GM19463 (cell line): ENCODE measurements at regions not wholly inside any gene's neighbourhood (a gene's known extent, or its start where the extent isn't known, plus 50 kb on each side); places are given as distances from the start of the nearest gene placed in this dataset.
"Not testable (repeated sequence)": the region's sequence is repeated elsewhere in the genome, so short reads cannot be mapped to it uniquely, and the experiment has no call there.

Source experiments
- ATAC-seq: cut with Tn5 transposase; IDR thresholded peaks from one replicate; pipeline ENCODE4 v1.9.1; 2021; ENCODE audit warnings: mild to moderate bottlenecking, moderate library complexity; ENCODE audit not compliant: unreplicated experiment

DNA sequence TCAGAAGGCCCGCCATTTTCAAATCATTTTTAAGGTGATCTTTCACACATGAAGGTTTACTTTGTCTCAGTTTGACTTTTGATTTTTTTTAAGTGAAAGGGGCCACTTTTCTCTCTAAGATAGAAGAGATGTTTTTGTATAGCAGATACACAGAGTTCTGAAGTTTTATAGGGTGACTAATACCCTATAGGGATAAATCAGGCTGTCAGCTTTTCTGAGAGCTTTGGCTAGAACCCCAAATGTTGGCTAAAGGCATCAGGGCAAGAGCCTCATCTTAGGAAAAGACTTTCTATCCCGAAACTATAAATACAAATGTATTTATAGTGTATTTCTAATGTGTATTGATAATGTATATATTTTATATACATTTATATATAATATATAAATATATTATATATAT is 181.4 kb downstream of the TBX18 start:
- no peak for ATAC-seq

DNA sequence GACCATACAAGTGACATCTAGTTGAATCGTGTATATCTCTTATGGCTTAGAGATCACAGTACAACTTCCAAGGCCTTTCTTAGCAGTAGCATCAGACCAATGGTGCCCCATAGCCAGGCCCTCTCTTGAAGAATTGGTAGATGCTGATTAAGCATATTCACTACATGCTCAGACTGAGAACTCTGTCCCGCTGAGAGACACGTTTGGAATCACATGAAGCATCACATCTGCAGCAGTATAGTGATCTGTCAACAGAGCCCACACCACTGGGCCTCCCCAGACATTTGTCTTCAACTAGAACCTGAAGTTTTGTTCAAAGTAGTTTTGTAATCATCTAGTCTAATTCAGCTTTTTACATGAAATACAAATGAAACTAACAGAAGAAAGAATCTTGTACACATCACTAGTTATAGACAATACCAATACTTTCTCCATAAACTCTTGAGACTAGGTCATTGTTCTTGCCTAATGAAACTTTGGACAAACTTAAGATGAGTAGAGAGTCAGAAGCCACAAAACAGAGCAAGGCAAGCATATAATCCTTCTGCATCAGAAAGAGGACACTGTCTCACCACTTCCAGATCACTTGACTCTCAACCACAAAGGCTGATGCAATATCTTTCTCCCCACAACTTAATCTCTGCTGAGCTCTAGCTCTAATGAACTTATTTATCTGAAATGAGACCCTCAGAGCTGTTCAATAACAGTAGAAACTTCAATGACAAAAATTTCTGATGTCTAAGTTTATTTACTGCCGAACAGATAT is 182.7 kb downstream of the TBX18 start:
- ATAC-seq: no peak

DNA sequence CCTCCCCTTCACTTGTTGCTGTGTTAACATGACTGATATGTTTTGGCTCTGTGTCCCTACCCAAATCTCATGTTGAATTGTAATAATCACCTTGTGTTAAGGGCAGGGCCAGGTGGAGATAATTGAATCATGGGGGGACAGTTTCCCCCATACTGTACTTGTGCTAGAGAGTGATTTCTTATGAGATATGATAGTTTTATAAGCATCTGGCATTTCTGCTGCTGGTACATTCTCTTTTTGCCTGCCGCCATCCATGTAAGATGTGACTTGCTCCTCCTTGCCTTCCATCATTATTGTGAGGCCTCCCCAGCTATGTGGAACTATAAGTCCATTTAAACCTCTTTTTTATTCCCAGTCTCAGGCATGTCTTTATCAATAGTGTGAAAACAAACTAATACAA is 185.0 kb downstream of the TBX18 start:
- ATAC-seq: no peak

DNA sequence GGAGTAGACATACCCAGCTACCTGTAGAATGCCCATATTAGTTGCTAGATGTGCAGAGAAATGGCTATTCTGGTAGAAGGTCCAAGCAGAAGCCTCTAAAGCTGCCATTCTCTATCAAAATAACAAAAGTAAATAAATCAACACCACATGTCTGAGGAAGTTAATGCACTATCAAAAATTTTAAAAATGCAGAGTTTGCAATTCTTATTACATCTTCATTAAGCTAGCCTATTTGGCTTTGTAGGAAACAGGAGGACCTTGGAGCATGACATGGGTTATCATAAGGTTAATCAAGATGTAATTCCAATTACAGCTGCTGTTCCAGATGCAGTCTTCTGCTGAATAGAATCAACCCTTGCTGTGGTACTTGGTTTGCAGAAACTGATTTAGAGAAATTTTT is 188.4 kb downstream of the TBX18 start:
- no peak for ATAC-seq

DNA sequence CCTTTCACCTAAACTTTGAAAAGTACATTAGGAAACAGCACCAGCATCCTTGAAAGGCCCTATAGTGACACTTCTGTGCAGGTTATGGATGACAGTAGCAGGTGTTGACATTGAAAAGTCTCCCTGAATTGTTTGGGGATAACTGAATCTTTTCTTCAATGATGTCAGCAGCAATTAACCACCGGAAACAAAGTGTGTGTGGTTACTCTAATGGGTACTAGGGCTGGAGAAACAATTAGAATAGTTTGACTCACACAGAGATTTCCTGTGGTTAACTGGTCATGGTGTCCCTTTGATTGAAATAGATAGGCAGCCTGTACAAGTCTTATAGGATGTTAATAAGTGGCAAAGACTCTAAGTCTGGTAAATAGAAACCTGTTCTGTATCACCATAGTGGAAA is 189.1 kb downstream of the TBX18 start:
- peak; percentile 98 for ATAC-seq

DNA sequence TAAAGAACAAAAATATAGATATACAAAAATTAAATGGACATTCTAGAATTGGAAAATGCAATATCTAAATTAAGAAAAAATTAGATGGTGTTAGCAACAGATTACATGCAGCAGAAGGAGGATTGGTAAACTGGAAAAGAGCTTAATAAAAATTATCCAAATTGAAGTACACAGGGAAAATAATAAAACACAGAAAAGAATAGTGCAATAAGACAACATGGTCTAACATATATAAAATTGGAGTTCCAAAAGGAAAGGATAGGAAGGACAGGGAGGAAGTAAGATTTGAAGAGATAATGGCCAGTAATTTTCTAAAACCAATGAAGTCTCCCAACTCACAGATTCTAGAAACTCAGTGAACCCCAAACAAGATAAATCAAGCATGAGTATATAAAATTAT is 194.5 kb downstream of the TBX18 start:
- ATAC-seq: no peak

DNA sequence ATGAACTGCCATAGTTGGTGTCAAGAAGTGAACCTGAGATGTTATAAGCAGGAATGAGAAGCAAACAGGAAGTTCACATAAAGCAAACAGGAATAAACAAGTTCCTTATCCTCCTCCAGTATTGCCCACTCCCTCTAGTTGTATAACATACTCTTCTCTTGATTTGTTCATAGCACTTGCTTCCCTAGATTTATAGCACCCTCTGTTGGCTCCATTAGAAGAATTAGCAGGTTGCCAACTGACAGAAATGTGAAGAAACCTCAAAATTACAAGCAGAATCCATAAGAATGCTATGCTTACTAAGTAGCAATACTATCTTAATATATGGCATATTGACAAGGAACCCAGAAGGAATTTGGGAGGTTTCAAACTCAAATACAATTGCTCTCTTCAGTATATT is 195.4 kb downstream of the TBX18 start:
- no peak for ATAC-seq

DNA sequence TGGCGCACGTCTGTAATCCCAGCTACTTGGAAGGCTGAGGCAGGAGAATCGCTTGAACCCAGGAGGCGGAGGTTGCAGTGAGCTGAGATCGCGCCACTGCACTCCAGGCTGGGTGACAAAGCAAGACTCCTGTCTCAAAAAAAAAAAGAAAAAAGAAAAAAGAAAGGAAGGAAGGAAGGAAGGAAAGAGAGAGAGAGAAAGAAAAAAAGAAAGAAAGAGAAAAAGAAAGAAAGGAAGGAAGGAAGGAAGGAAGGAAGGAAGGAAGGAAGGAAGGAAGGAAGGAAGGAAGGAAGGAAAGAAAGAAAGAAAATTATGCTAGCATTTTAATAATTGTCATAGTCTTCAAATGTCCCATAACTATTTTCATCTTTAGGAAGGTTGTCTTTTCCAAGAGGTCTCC is 198.7 kb downstream of the TBX18 start:
- ATAC-seq: not testable (repeated sequence)

DNA sequence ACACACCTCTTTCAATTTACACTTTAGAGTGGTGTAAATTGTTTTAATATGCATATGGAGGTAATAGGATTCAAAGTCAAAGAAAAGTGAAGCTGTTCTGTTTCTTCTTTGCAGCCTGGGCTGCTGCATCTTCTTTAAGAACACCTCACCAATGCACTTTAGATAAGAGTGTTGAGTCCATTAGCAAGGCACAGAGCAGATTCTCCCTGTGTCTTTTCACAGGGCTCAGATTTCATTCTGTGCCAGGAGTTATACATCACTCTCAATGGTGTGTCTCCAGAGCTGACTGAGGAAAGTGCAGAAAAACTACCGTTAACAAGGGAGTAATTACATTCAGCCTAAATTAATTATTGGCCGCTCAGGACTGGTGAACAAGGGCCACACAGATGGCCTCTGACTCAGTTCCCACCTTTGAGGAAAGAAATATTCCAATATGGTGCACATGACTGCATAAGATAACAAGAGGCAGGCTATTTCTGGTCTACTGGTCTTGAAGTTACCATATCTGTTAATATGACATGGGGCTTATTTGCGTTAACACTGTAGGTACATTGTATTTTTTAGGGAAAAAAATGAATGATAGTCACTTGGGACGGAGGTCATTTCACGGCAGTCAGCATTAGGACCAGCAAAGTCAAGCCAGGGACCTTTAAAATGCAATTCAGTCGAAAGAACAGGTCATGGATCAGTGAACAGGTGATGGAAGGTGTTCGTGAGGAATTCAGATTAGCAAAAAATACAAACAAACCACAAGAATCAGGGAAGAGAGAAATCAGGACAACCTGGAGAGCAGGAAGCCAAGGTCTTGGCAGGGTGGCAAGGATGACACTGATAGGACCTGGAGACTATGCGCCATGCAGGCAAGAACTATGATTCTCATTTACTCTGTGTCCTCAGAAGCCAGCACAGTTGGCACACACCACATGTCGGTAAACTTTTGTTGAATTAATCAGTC is 203.7 kb downstream of the TBX18 start:
- no peak for ATAC-seq

DNA sequence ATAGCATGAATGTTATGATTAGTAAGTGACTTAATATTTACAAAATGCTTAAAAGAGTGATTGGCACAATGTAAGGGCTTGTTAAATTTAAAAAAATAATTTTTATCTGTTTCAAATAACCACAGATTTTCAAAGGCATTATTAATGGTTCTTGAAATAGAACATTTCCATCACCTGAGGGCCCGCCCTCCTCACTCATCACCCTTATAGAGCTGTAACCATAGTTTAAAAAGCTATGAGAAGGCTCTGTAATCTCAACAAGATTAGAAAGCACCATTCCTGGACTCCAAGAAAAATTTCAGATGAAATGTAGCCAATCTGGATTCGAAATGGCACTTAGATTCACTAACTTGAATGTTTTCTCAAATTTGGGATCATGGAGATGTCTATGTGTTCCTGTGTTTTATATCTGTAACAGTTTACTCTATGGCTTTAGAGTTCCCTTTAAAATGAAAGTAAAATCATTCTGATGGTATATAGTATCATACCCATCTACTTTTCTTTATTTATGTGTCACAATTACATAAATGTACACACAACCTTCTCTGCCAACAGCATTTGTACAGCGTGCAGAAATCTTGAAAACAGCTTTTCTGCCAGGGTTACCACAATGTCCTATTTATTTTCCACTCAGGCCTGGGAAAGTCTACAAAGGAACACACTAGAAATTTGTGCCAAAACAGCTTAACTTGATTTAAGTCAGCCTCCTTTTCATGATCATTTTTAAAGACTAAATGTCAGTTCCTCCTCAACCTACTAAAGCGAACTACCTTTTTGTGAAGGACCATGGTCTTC is 207.7 kb downstream of the TBX18 start:
- ATAC-seq: no peak

DNA sequence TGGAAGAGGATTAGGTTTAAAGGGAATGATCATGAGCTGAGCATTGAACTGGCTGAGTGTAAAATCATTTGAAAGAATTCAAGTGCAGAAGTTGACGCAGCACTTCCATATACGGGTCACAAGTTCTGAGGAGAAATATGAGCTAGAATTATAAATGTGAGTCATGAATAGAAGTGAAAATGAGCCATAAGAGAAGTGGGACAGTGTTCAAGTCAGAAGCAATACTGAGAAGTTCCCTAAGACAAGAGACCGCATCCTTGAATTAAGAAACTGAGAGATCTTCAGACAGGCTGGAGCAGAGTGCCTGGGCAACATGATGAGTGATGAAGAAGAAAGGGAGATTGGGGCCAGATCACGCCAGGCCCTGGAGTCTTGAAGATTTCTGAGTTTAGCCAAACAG is 209.7 kb downstream of the TBX18 start:
- no peak for ATAC-seq

DNA sequence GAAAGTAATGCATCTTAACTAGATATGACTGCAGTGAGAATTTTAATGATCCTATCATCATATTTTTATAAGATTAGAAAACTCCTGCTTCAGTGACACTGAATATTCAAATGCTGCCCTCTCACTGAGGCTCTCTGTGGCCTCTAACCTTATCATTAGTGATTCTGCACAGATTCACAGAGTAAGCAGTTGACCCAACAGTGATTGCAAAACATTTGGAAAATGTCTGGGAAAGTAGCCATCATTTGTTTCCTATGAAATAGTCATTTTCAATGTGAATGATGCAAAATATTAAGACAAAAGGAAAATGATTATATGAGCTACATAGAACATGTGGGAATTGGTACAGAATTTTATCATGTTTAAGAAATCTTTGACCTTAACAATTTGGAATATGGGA is 210.3 kb downstream of the TBX18 start:
- no peak for ATAC-seq

DNA sequence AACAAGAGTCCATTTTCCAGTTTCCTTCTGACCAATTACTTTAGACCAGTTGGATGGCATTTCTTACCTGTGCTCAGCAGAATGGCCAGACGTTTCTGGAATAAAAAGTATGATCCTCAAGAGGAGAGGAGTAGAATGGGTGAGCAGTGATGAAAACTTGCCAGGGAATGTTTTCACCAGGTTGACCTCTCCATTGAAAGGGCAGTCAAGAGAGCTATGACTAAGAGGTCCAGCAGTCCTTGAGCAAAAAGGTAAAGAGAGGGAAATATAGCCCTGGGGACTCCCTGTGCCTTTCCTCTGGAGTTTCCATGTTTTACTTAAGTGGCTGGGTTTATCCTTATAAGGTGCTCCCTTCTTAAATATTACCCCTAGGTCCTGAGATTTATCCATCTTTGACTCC is 210.9 kb downstream of the TBX18 start:
- ATAC-seq: no peak

DNA sequence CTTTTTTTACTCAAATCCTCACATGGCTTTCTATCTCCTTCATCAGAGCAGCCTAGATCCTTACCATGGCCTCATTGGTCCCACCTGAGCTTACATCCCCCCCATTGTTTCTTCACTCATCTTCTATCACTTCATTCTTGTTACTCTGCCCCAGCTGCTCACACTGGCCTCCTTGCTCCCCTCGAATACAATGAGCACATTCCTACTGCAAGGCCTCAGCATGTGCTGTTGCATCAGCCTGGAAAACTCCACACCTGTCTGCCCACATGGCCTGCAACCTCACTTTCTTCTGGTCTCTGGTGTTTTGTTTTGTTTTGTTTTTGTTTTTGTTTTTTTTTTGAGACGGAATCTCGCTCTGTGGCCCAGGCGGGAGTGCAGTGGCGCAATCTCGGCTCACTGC is 212.6 kb downstream of the TBX18 start:
- ATAC-seq: no peak

DNA sequence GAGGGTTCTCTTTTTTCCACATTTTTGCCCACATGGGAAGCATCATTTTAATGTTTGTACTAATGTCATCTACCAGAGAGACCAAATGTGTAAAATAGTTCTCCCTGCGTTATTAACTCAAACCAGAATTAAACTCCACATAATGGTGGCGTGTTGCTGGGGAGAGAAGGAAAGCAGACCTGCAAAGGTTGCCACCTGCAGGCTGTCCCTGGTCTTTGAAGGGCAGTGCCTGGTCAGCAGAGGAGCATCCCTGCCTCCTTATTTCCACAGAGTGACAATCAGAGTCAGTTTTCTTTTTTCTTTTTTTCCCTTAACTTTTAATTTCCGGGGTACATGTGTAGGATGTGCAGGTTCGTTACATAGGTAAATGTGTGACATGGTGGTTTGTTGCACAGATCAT is 214.5 kb downstream of the TBX18 start:
- ATAC-seq: no peak

DNA sequence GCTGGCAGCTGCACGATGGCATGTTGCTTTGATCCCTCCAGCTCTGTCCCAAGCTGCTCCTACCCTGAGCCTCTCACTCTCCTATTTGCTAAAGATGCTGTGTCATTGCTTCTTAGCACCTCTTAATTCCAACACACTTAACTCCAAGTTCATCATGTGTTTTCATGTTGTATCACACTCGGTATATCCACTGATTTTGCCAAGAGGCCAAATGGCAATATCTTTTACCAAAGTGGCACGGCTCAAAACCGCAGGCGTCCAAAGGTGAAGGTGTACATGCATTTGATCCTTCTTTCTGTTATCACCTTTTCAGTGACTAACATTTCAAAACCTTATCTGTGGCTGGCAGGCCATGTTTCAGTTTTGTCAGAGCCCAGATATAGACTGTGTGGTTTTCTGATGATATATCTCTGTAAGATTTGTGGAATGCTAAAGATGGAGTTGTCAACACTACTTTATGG is 217.0 kb downstream of the TBX18 start:
- ATAC-seq: no peak

DNA sequence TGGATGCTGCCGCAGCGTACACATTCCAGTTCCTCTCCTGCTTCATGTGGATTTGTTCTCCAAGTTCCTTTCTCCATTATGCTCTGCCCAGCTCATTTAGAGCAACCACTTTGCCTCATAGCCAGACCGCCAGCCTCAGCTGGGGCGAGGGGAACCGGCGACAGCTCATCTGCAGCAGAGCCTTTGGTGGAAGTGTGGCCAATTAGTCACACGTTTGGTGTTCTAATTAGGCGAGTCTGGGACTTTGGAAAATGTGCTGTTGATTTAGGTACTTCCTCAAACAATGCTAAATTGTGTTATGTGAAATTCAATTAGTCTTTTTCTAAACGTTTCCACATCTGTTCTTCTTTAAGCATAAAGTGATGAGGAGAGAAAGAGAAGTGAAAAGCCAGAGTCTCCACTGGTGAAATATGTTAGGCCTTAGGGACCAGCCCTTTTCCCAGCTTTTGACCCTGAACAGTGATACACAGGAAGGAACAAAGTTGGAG is 217.9 kb downstream of the TBX18 start:
- no peak for ATAC-seq

DNA sequence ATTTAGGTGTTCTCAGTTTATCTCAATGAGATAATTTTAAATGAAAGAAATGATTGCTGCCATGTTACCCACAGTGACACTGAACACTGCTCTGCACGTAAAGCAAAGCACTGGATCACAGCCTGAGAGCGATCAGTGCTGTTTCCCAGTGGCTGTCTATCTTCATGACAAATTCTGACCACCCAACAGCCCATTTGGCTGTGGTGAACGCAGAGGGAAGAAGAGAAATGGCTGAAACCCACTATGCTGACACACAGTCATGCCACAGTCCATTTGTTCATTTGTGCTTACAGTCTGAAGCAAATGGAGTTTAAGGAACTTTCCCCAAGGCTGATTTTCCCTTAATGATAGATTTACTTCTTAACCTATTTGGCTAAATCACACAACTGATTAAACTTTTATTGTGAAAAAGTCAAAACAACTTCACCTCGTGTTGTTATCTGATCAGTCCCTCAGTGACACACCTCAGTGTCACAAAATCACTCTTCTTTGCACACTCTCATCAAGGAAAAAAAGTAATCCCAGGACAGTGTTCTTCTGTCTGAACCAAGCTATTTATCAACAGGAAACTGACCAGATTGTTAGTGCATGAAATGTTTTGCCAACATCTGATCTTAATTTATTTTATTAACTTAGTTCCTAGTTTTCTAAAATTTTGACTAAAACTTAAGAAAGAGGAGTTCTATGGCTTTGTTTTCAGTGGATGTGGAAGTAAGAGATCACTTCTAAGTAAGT is 225.1 kb downstream of the TBX18 start:
- ATAC-seq: no peak

DNA sequence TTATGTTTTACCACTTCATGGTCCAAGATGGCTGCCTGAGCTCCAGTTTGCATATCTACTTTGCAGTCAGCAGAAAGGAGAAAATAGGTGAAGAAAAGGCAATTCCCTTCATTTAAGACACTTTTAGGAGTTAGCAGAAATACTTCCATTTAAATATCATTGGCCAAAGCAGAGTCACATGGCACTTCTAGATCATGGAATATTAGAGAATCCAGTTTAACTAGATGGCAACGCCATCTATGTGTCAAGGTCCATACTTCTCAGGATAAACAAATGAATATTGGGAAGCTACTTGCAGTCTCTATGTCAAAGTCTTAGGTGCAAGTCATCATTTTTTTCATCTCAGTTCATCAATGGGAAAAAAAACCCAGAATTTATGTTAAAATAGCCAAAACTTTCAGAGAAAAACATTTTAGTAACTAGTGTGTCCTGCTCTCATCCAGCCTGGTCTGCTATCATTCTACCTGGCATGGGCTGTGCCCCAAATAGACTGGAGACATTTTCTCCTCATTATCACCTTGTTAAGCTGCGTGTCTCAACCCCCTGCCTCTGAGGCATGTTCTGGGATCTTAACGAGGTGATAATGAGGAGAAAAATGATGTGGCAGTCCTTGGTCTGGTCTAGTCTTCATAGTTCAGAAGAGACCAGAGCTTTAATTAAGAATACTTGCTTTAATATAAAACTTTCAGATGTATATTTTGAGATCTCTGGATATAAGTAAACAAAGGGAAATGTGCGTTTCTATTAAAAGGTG is 227.3 kb downstream of the TBX18 start:
- no peak for ATAC-seq

DNA sequence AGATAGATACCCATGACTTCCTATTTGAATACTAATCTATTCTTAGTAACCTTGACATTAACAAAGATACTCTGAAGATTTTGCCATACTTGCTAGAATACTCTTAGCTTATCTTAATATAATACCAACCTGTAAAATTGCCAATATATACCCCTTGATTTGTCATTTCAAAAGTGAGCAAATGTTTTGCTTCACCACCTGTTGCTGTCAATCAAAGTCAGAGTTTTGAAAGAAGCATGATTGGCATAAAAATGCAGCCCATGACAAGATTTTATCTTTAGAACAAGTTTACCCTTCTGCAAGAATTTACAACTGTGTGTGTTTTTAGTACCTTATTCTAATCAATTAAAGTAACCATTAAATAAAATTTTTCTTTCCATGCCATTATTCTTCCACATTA is 236.2 kb downstream of the TBX18 start:
- no peak for ATAC-seq
